ENCODE measurements at regions not wholly inside any gene's neighbourhood (a gene's known extent, or its start where the extent isn't known, plus 50 kb on each side); places are given as distances from the start of the nearest gene placed in this dataset.
A peak's percentile ranks its signal among the peaks of the same experiment; 100 is the strongest.

- DNase-seq = no peak
- Mint-ChIP-seq H3K4me3 (no peak overlapping the region), H3K27ac (peak overlapping the region in 1 of 7 donors; percentile 58), H3K9me3 (no peaks in the 10 kb centered on the region), H3K36me3 (no peaks in the 10 kb centered on the region), H3K4me1 (peaks cover 5 to 20% (median 14%) of the 10 kb centered on the region in 4 donors), H3K27me3 (no peaks in the 10 kb centered on the region)
- Histone ChIP-seq H3K27me3 (ENCODE audit: insufficient read depth, low read length) (no peaks in the 10 kb centered on the region), H3K4me3 (ENCODE audit: low read length in 2 of 2) (no peak overlapping the region), H3K36me3 (ENCODE audit: insufficient read depth, low read length) (no peaks in the 10 kb centered on the region), H3K4me1 (ENCODE audit: insufficient read depth, low read length) (peaks cover 7% of the 10 kb centered on the region), H3K9me3 (ENCODE audit: control insufficient read depth in 1 of 2, low read length in 2 of 2) (no peaks in the 10 kb centered on the region), H3K27ac (ENCODE audit: low read depth, low read length) (no peak overlapping the region)
- CTCF ChIA-PET (ENCODE audit: partially characterized antibody) = interaction anchor here (1.2 kb wide), 1 partner anchor 9 kb away, joined by 3 read pairs; no protein-coding TSS in a partner anchor
- intact Hi-C loops (cut with micrococcal nuclease) = no loop called here
- POLR2A ChIA-PET (ENCODE audit: partially characterized antibody) = interaction anchor here (1.0 kb wide), 1 partner anchor 11 kb away, joined by 3 read pairs; no protein-coding TSS in a partner anchor
These were observed 130.1 kb upstream of the SOD1 start for GRCh38 chr21:31529406-31529805.

DNA sequence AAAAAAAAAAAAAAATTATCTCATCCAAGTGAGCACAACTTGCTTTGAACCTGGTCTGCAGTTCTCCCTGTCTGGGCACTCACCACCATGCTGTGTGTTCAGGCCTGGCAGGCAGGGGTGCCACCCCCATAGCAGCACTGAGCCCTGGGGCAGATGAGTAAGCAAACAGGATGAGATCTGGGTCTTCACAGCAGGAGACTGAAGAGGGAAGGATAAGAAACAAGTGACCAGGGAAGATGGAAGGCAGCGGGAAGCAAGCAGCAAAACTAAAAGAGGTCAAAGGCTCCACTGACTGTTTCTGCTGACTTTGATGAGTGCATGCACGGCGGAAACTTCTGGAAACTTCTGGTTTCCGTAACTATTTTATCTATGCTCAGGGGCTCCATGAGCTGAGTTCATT lies 133.5 kb upstream of the SOD1 start:
- intact Hi-C loops (cut with micrococcal nuclease) = no loop called here
- Histone ChIP-seq H3K4me3 (ENCODE audit: low read length in 2 of 2) (no peak overlapping the region), H3K4me1 (ENCODE audit: insufficient read depth, low read length) (peaks cover 7% of the 10 kb centered on the region), H3K27ac (ENCODE audit: low read depth, low read length) (no peak overlapping the region), H3K36me3 (ENCODE audit: insufficient read depth, low read length) (no peaks in the 10 kb centered on the region), H3K27me3 (ENCODE audit: insufficient read depth, low read length) (no peaks in the 10 kb centered on the region), H3K9me3 (ENCODE audit: control insufficient read depth in 1 of 2, low read length in 2 of 2) (no peaks in the 10 kb centered on the region)
- no peak overlapping the region for H3K4me3 Mint-ChIP-seq
- H3K4me1 Mint-ChIP-seq = peaks cover 5 to 20% (median 14%) of the 10 kb centered on the region in 4 donors
- POLR2A ChIA-PET (ENCODE audit: partially characterized antibody) = no interaction called here
- H3K27me3 Mint-ChIP-seq = no peaks in the 10 kb centered on the region
- no peaks in the 10 kb centered on the region for H3K36me3 Mint-ChIP-seq
- no peak overlapping the region for H3K27ac Mint-ChIP-seq
- DNase-seq = no peak
- CTCF ChIA-PET (ENCODE audit: partially characterized antibody) = no interaction called here
- H3K9me3 Mint-ChIP-seq = no peaks in the 10 kb centered on the region

DNA sequence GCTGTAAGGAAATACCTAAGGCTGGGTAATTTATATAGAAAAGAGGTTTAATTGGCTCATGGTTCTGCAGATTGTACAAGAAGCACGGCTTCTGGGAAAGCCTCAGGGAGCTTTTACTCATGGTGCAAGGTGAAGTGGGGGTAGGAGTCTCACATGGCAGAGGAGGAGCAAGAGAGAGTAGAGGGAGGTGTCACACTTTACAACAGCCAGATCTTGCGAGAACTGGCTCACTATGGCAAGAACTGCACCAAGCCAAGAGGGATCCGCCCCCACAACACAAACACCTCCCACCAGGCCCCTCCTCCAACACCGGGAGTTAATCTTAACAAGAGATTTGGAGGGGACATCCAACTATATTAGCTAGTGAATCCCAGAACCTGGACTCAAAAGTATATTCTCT lies 135.4 kb upstream of the SOD1 start:
- intact Hi-C loops (cut with micrococcal nuclease) = no loop called here
- Mint-ChIP-seq H3K4me1 (peaks cover 2 to 9% (median 3%) of the 10 kb centered on the region in 4 donors), H3K27ac (no peak overlapping the region), H3K36me3 (no peaks in the 10 kb centered on the region), H3K4me3 (peak overlapping the region in 1 of 8 donors; percentile 45), H3K9me3 (no peaks in the 10 kb centered on the region), H3K27me3 (no peaks in the 10 kb centered on the region)
- no peak for DNase-seq
- Histone ChIP-seq H3K4me3 (ENCODE audit: low read length in 2 of 2) (no peak overlapping the region), H3K4me1 (ENCODE audit: insufficient read depth, low read length) (peaks cover 2% of the 10 kb centered on the region), H3K36me3 (ENCODE audit: insufficient read depth, low read length) (no peaks in the 10 kb centered on the region), H3K27ac (ENCODE audit: low read depth, low read length) (no peak overlapping the region), H3K27me3 (ENCODE audit: insufficient read depth, low read length) (no peaks in the 10 kb centered on the region), H3K9me3 (ENCODE audit: control insufficient read depth in 1 of 2, low read length in 2 of 2) (no peaks in the 10 kb centered on the region)
- POLR2A ChIA-PET (ENCODE audit: partially characterized antibody) = no interaction called here
- CTCF ChIA-PET (ENCODE audit: partially characterized antibody) = no interaction called here

- Histone ChIP-seq H3K4me1 (ENCODE audit: insufficient read depth, low read length) (no peaks in the 10 kb centered on the region), H3K36me3 (ENCODE audit: insufficient read depth, low read length) (no peaks in the 10 kb centered on the region), H3K9me3 (ENCODE audit: control insufficient read depth in 1 of 2, low read length in 2 of 2) (no peaks in the 10 kb centered on the region), H3K4me3 (ENCODE audit: low read length in 2 of 2) (no peak overlapping the region), H3K27ac (ENCODE audit: low read depth, low read length) (no peak overlapping the region), H3K27me3 (ENCODE audit: insufficient read depth, low read length) (no peaks in the 10 kb centered on the region)
- H3K4me1 Mint-ChIP-seq = peaks cover 0 to 7% (median 3%) of the 10 kb centered on the region in 4 donors
- no peaks in the 10 kb centered on the region for H3K27me3 Mint-ChIP-seq
- no peak overlapping the region for H3K4me3 Mint-ChIP-seq
- no peak for DNase-seq
- H3K36me3 Mint-ChIP-seq = no peaks in the 10 kb centered on the region
- H3K9me3 Mint-ChIP-seq = no peaks in the 10 kb centered on the region
- ChIA-PET POLR2A (ENCODE audit: partially characterized antibody) (no interaction called here), CTCF (ENCODE audit: partially characterized antibody) (no interaction called here)
- no peak overlapping the region for H3K27ac Mint-ChIP-seq
- intact Hi-C loops (cut with micrococcal nuclease) = no loop called here
These were observed 138.0 kb upstream of the SOD1 start for GRCh38 chr21:31521515-31521914.

GRCh38 chr21:31520561-31521098 lies 138.9 kb upstream of the SOD1 start:
- no peaks in the 10 kb centered on the region for H3K36me3 Mint-ChIP-seq
- no peaks in the 10 kb centered on the region for H3K4me1 ChIP-seq (ENCODE audit: insufficient read depth, low read length)
- ChIA-PET CTCF (ENCODE audit: partially characterized antibody) (no interaction called here), POLR2A (ENCODE audit: partially characterized antibody) (no interaction called here)
- no peak overlapping the region for H3K4me3 Mint-ChIP-seq
- H3K36me3 ChIP-seq (ENCODE audit: insufficient read depth, low read length) = no peaks in the 10 kb centered on the region
- no peak overlapping the region for H3K27ac ChIP-seq (ENCODE audit: low read depth, low read length)
- H3K27ac Mint-ChIP-seq = no peak overlapping the region
- H3K27me3 Mint-ChIP-seq = no peaks in the 10 kb centered on the region
- no peak for DNase-seq
- H3K9me3 Mint-ChIP-seq = no peaks in the 10 kb centered on the region
- H3K27me3 ChIP-seq (ENCODE audit: insufficient read depth, low read length) = no peaks in the 10 kb centered on the region
- intact Hi-C loops (cut with micrococcal nuclease) = no loop called here
- H3K4me1 Mint-ChIP-seq = peaks cover 0 to 5% (median 2%) of the 10 kb centered on the region in 4 donors
- H3K4me3 ChIP-seq (ENCODE audit: low read length in 2 of 2) = no peak overlapping the region
- no peaks in the 10 kb centered on the region for H3K9me3 ChIP-seq (ENCODE audit: control insufficient read depth in 1 of 2, low read length in 2 of 2)

DNA sequence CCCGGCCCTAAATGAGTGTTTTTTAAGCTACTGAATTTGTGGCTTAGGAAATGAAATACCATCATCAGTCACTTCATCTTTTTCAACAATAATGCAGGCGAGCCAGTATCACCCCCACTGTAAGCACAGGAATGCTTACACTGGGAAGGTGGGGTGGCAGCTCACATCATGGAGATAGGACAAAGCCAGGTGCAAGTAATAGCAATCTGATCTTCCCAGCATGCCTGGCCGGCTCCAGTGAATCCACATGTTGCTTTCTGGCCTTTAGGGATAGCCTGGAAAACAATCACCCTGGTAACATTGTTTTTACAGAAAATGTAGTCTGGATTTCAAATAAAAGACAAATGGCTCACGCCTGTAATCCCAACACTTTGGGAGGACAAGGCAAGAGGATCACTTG lies 140.9 kb upstream of the SOD1 start:
- no peak overlapping the region for H3K27ac ChIP-seq (ENCODE audit: low read depth, low read length)
- peaks cover 0 to 3% of the 10 kb centered on the region in 2 donors for H3K27me3 Mint-ChIP-seq
- no peak overlapping the region for H3K4me3 Mint-ChIP-seq
- H3K36me3 ChIP-seq (ENCODE audit: insufficient read depth, low read length) = no peaks in the 10 kb centered on the region
- no peaks in the 10 kb centered on the region for H3K9me3 Mint-ChIP-seq
- H3K27me3 ChIP-seq (ENCODE audit: insufficient read depth, low read length) = no peaks in the 10 kb centered on the region
- intact Hi-C loops (cut with micrococcal nuclease) = no loop called here
- H3K27ac Mint-ChIP-seq = no peak overlapping the region
- H3K36me3 Mint-ChIP-seq = no peaks in the 10 kb centered on the region
- CTCF ChIA-PET (ENCODE audit: partially characterized antibody) = no interaction called here
- no peaks in the 10 kb centered on the region for H3K4me1 ChIP-seq (ENCODE audit: insufficient read depth, low read length)
- DNase-seq = no peak
- H3K4me1 Mint-ChIP-seq = peaks cover 0 to 5% (median 2%) of the 10 kb centered on the region in 4 donors
- no peaks in the 10 kb centered on the region for H3K9me3 ChIP-seq (ENCODE audit: control insufficient read depth in 1 of 2, low read length in 2 of 2)
- POLR2A ChIA-PET (ENCODE audit: partially characterized antibody) = no interaction called here
- no peak overlapping the region for H3K4me3 ChIP-seq (ENCODE audit: low read length in 2 of 2)

DNA sequence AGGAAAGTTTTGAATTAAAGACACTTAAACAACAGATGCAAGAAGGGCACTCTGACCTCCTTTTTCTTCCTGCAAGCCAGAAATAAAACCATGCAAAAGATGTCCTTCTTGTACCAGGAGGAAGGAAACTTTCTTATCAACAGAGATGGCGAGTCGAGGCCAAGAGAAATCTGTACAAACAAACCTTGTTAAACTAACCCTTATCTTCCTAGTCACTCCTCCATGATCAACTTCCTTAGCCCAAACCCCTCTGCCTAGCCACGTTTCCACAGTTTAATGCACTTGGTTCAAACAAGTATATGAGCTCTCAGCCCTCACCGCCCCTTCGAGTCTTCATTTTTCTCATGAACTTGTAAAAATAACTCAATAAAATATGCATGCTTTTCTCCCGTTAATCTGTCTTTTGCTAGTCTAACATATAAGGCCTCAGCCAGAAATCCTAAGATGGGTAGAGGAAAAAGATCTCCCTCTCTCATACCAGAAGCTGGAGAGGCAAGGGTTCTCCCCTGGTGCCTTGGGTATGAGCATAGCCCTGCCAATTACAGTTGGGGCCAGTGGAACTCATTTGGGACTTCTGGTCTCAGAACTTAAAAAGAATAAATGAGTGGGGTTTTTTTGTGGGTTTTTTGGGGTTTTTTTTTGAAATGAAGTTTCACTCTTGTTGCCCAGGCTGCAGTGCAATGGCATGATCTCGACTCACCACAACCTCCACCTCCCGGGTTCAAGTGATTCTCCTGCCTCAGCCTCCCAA lies 141.7 kb upstream of the SOD1 start:
- CTCF ChIA-PET (ENCODE audit: partially characterized antibody) = no interaction called here
- DNase-seq = no peak
- H3K4me1 ChIP-seq (ENCODE audit: insufficient read depth, low read length) = no peaks in the 10 kb centered on the region
- H3K27me3 Mint-ChIP-seq = peaks cover 0 to 3% of the 10 kb centered on the region in 2 donors
- H3K27me3 ChIP-seq (ENCODE audit: insufficient read depth, low read length) = no peaks in the 10 kb centered on the region
- H3K36me3 Mint-ChIP-seq = no peaks in the 10 kb centered on the region
- H3K4me1 Mint-ChIP-seq = peaks cover 0 to 5% (median 2%) of the 10 kb centered on the region in 4 donors
- intact Hi-C loops (cut with micrococcal nuclease) = no loop called here
- no peak overlapping the region for H3K27ac Mint-ChIP-seq
- POLR2A ChIA-PET (ENCODE audit: partially characterized antibody) = interaction anchor here (0.6 kb wide), 1 partner anchor 11 kb away, joined by 3 read pairs; no protein-coding TSS in a partner anchor
- no peaks in the 10 kb centered on the region for H3K9me3 ChIP-seq (ENCODE audit: control insufficient read depth in 1 of 2, low read length in 2 of 2)
- H3K27ac ChIP-seq (ENCODE audit: low read depth, low read length) = no peak overlapping the region
- H3K4me3 ChIP-seq (ENCODE audit: low read length in 2 of 2) = no peak overlapping the region
- no peak overlapping the region for H3K4me3 Mint-ChIP-seq
- H3K9me3 Mint-ChIP-seq = no peaks in the 10 kb centered on the region
- H3K36me3 ChIP-seq (ENCODE audit: insufficient read depth, low read length) = no peaks in the 10 kb centered on the region

Data from CD4-positive, alpha-beta memory T cell (primary cell).